Left lung (tissue), 4 donors: ENCODE measurements at regions not wholly inside any gene's neighbourhood (a gene's known extent, or its start where the extent isn't known, plus 50 kb on each side); places are given as distances from the start of the nearest gene placed in this dataset.

ENCODE experiments used
- ATAC-seq: fragments of 200-7000 bp; cut with Tn5 transposase; one replicate; pipeline ENCODE4 v1.9.1; 2020; ENCODE audit warnings: moderate library complexity
- DNase-seq, 4 donors: peaks; one replicate each; pipeline ENCODE4 v3.0.0-alpha.2; 2013 to 2020
- H3K27ac ChIP-seq, 2 donors: fragments of 200-600 bp; sonication (generic) in 1 of 2; one replicate each; pipeline versions ENCODE4 v1.5.0 to v1.8.0; 2020 to 2021
- H3K27me3 ChIP-seq, 2 donors: fragments of 200-600 bp; sonication (generic) in 1 of 2; one replicate each; pipeline versions ENCODE4 v1.5.0 to v1.8.0; 2020 to 2021
- H3K36me3 ChIP-seq, 2 donors: fragments of 200-600 bp; sonication (generic) in 1 of 2; one replicate each; pipeline versions ENCODE4 v1.5.0 to v1.8.0; 2020 to 2021
- H3K4me1 ChIP-seq, 2 donors: fragments of 200-600 bp; one replicate each; pipeline ENCODE4 v1.8.0; 2021
- H3K4me3 ChIP-seq, 2 donors: fragments of 200-600 bp; sonication (generic) in 1 of 2; one replicate each; pipeline versions ENCODE4 v1.5.0 to v1.8.0; 2020 to 2021; ENCODE audit warnings: mild to moderate bottlenecking in 1 of 2
- H3K9me3 ChIP-seq, 2 donors: fragments of 200-600 bp; sonication (generic) in 1 of 2; one replicate each; pipeline versions ENCODE4 v1.5.0 to v1.8.0; 2020 to 2021
- CTCF ChIP-seq, 2 donors: fragments of 200-600 bp; sonication (generic) in 1 of 2; IDR thresholded peaks; one replicate each; pipeline versions ENCODE4 v1.5.0 to v1.8.0; 2021; ENCODE audit warnings: antibody characterized with exemption in 2 of 2
- intact Hi-C, 2 donors: fragments of 100-400 bp; cut with DNase I; formaldehyde crosslinking; loops; one replicate each; pipeline versions ENCODE4 v1.11.2 to v1.14.2; 2022
- donor health status: DM: no; HTN: yes; CAD: no.
- donor health status: DM: no; HTN: no; CAD: no.

GRCh38 chr11:15875393-15875792 is 481.0 kb downstream of the SOX6 start:
- H3K27me3 ChIP-seq: no peaks in the 10 kb centered on the region
- H3K36me3 ChIP-seq: no peaks in the 10 kb centered on the region
- intact Hi-C loops: no loop called here
- ATAC-seq (no peak), DNase-seq (no peak)
- H3K27ac ChIP-seq: no peak overlapping the region
- no peak for TF ChIP-seq CTCF (IDR thresholded peaks at IDR 0.05)
- H3K4me3 ChIP-seq: no peak overlapping the region
- no peaks in the 10 kb centered on the region for H3K4me1 ChIP-seq
- H3K9me3 ChIP-seq: no peaks in the 10 kb centered on the region

GRCh38 chr11:15875943-15876342 is 480.4 kb downstream of the SOX6 start:
- H3K27ac ChIP-seq: no peak overlapping the region
- no peaks in the 10 kb centered on the region for H3K36me3 ChIP-seq
- ATAC-seq: no peak
- TF ChIP-seq CTCF (IDR thresholded peaks at IDR 0.05): no peak
- no peak overlapping the region for H3K4me3 ChIP-seq
- H3K9me3 ChIP-seq: no peaks in the 10 kb centered on the region
- no peak for DNase-seq
- H3K4me1 ChIP-seq: no peaks in the 10 kb centered on the region
- intact Hi-C loops: no loop called here
- no peaks in the 10 kb centered on the region for H3K27me3 ChIP-seq

GRCh38 chr11:15878756-15879155 is 477.6 kb downstream of the SOX6 start:
- no peak for TF ChIP-seq CTCF (IDR thresholded peaks at IDR 0.05)
- DNase-seq (no peak), ATAC-seq (no peak)
- H3K27me3 ChIP-seq: no peaks in the 10 kb centered on the region
- H3K4me3 ChIP-seq: no peak overlapping the region
- no peaks in the 10 kb centered on the region for H3K9me3 ChIP-seq
- H3K4me1 ChIP-seq: no peaks in the 10 kb centered on the region
- H3K27ac ChIP-seq: no peak overlapping the region
- intact Hi-C loops: no loop called here
- H3K36me3 ChIP-seq: no peaks in the 10 kb centered on the region

- Histone ChIP-seq H3K4me3 (no peak overlapping the region), H3K27me3 (no peaks in the 10 kb centered on the region), H3K4me1 (no peaks in the 10 kb centered on the region), H3K9me3 (no peaks in the 10 kb centered on the region), H3K27ac (no peak overlapping the region), H3K36me3 (no peaks in the 10 kb centered on the region)
- DNase-seq (no peak), ATAC-seq (no peak)
- intact Hi-C loops: no loop called here
- TF ChIP-seq CTCF (IDR thresholded peaks at IDR 0.05): no peak
These were observed 476.1 kb downstream of the SOX6 start for GRCh38 chr11:15880291-15880690.

- Histone ChIP-seq H3K27ac (no peak overlapping the region), H3K4me1 (no peaks in the 10 kb centered on the region), H3K9me3 (no peaks in the 10 kb centered on the region), H3K36me3 (no peaks in the 10 kb centered on the region), H3K4me3 (no peak overlapping the region), H3K27me3 (no peaks in the 10 kb centered on the region)
- ATAC-seq (peak; percentile 46), DNase-seq (peak in 1 of 4 donors; percentile 30)
- intact Hi-C loops: no loop called here
- TF ChIP-seq CTCF (IDR thresholded peaks at IDR 0.05): no peak
These were observed 473.4 kb downstream of the SOX6 start for GRCh38 chr11:15882876-15883454.
